ENCODE measurements at regions not wholly inside any gene's neighbourhood (a gene's known extent, or its start where the extent isn't known, plus 50 kb on each side); places are given as distances from the start of the nearest gene placed in this dataset.

DNA sequence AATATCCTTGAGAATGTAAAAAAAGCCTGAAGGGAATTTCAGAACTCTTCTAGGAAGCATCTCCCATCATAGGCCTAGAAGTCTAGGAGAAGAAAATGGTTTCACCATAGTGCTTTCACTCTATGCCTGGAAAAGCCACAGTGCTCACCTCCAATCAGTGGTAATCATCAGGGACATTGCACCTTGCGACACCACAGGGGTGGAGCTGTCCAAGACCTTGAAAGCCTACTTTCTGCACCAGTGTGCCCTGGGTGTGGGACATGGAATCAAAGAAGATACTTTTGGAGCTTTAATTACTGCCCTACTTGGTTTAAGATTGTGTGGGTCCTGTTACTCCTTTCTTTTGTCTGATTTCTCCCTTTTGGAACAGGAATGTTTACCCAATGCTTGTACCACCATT, 146.8 kb upstream of the NDST4 start:
- no peak for DNase-seq (ENCODE audit: low spot score in 2 of 2)
- H3K4me3 ChIP-seq (ENCODE audit: low read depth, poor library complexity, severe bottlenecking): no peak overlapping the region
- 89 to 96% methylated on average over 1 of the region's 1 CpG for WGBS, 2 donors
- TF ChIP-seq POLR2A (IDR thresholded peaks at IDR 0.05): no peak
- TF ChIP-seq, protein P1, sequence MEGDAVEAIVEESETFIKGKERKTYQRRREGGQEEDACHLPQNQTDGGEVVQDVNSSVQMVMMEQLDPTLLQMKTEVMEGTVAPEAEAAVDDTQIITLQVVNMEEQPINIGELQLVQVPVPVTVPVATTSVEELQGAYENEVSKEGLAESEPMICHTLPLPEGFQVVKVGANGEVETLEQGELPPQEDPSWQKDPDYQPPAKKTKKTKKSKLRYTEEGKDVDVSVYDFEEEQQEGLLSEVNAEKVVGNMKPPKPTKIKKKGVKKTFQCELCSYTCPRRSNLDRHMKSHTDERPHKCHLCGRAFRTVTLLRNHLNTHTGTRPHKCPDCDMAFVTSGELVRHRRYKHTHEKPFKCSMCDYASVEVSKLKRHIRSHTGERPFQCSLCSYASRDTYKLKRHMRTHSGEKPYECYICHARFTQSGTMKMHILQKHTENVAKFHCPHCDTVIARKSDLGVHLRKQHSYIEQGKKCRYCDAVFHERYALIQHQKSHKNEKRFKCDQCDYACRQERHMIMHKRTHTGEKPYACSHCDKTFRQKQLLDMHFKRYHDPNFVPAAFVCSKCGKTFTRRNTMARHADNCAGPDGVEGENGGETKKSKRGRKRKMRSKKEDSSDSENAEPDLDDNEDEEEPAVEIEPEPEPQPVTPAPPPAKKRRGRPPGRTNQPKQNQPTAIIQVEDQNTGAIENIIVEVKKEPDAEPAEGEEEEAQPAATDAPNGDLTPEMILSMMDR (IDR thresholded peaks at IDR 0.05): no peak
- intact Hi-C loops (cut with DNase I; ENCODE audit: low total_unique reads): no loop called here

GRCh38 chr4:115259642-115260041, 146.2 kb upstream of the NDST4 start:
- intact Hi-C loops (cut with DNase I; ENCODE audit: low total_unique reads): no loop called here
- whole genome bisulfite sequencing, 2 donors: 87 to 95% methylated on average over 2 of the region's 2 CpGs
- H3K4me3 ChIP-seq (ENCODE audit: low read depth, poor library complexity, severe bottlenecking): no peak overlapping the region
- DNase-seq (ENCODE audit: low spot score in 2 of 2): no peak
- TF ChIP-seq POLR2A (IDR thresholded peaks at IDR 0.05): no peak
- TF ChIP-seq, protein P1 (IDR thresholded peaks at IDR 0.05): no peak

- TF ChIP-seq POLR2A (IDR thresholded peaks at IDR 0.05): no peak
- TF ChIP-seq, protein P1 (IDR thresholded peaks at IDR 0.05): no peak
- intact Hi-C loops (cut with DNase I; ENCODE audit: low total_unique reads): no loop called here
Observed at GRCh38 chr4:115249808-115250207, 136.4 kb upstream of the NDST4 start.

DNA sequence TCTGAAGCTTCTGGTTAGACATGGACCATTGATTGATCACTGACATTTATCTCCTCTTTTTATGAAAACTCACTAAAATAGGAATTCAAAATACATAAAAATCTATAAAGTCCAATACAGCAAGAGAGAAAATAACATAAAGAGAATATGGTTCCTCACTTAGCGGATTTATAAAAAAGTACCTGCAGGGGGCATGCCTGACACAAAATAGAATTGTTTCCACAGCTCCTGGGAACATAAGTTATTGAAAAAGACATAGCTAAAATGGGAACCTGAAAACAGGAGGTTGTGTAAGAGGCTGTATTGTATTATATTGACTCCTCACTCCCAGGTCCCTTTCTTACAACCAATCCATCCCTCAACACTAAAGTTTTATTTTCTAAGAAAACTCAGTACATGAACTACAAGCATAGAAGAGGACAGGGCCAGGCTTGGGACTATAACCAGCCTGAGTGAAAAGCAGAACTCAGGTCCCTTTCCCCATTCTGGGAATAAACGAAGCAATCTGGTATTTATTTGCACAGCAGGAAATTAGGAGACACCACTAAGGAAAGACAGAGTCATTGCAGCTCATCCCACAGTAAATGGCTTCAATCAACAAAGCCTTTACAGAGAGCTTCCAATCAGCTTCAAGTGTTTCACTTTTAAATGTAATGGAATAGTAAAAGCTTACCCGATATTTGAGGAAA, 121.1 kb upstream of the NDST4 start:
- no peak overlapping the region for H3K4me3 ChIP-seq (ENCODE audit: low read depth, poor library complexity, severe bottlenecking)
- no peak for DNase-seq (ENCODE audit: low spot score in 2 of 2)
- TF ChIP-seq POLR2A (IDR thresholded peaks at IDR 0.05): no peak
- TF ChIP-seq, protein P1 (IDR thresholded peaks at IDR 0.05): no peak
- intact Hi-C loops (cut with DNase I; ENCODE audit: low total_unique reads): no loop called here
- WGBS, 2 donors: 38 to 45% methylated on average over 3 of the region's 3 CpGs

More at GRCh38 chr4:115249808-115250207, 136.4 kb upstream of the NDST4 start:
- H3K4me3 ChIP-seq (ENCODE audit: low read depth, poor library complexity, severe bottlenecking): no peak overlapping the region
- no peak for DNase-seq (ENCODE audit: low spot score in 2 of 2)
- WGBS, 2 donors: 56 to 64% methylated on average over 3 of the region's 3 CpGs

DNA sequence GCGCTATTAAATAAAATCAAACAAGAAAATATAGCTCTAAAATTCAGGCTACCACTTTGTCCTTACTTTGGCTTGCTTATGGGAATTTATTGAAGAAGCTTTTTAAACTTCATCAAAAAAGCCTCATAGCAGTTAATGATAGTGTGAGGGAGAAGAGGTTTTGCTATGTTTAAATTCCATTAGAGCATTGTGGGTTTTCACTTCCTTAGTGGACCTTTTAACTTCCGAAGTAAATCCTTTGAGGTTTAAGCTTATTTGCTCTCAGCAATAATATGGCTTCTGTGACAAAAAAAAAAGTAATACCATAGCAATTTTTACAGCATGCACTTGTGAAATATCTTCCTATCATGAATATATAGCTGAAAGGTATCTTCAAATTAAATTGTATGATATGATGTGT, 120.2 kb upstream of the NDST4 start:
- intact Hi-C loops (cut with DNase I; ENCODE audit: low total_unique reads): no loop called here

More for the DNA sequence above, 120.2 kb upstream of the NDST4 start:
- TF ChIP-seq POLR2A (IDR thresholded peaks at IDR 0.05): no peak
- TF ChIP-seq, protein P1 (IDR thresholded peaks at IDR 0.05): no peak
- DNase-seq (ENCODE audit: low spot score in 2 of 2): no peak
- WGBS, 2 donors: 79% methylated on average over 2 of the region's 2 CpGs
- no peak overlapping the region for H3K4me3 ChIP-seq (ENCODE audit: low read depth, poor library complexity, severe bottlenecking)

Data from lower leg skin (tissue), 4 donors.